ENCODE measurements at regions not wholly inside any gene's neighbourhood (a gene's known extent, or its start where the extent isn't known, plus 50 kb on each side); places are given as distances from the start of the nearest gene placed in this dataset.

- no peak for DNase-seq
These were observed 524.7 kb upstream of the MCTP2 start for GRCh38 chr15:93706495-93707292.

GRCh38 chr15:93705753-93706455 lies 525.5 kb upstream of the MCTP2 start:
- DNase-seq: no peak

GRCh38 chr15:93703092-93703739 lies 528.1 kb upstream of the MCTP2 start:
- no peak for DNase-seq

GRCh38 chr15:93700051-93700450 lies 531.3 kb upstream of the MCTP2 start:
- no peak for DNase-seq

- no peak for DNase-seq
These were observed 537.3 kb upstream of the MCTP2 start for GRCh38 chr15:93694033-93694432.

GRCh38 chr15:93683651-93684050 lies 547.7 kb upstream of the MCTP2 start:
- DNase-seq: no peak

- DNase-seq: no peak
These were observed 559.9 kb upstream of the MCTP2 start for GRCh38 chr15:93671387-93671943.

GRCh38 chr15:93670931-93671330 lies 560.4 kb upstream of the MCTP2 start:
- no peak for DNase-seq

- no peak for DNase-seq
These were observed 567.0 kb upstream of the MCTP2 start for GRCh38 chr15:93664213-93664956.

GRCh38 chr15:93662162-93662885 lies 569.0 kb upstream of the MCTP2 start:
- DNase-seq: no peak

- no peak for DNase-seq
These were observed 569.2 kb upstream of the RGMA start for GRCh38 chr15:93658026-93658816.

- DNase-seq: no peak
These were observed 567.0 kb upstream of the RGMA start for GRCh38 chr15:93656041-93656440.

GRCh38 chr15:93649691-93650235 lies 560.8 kb upstream of the RGMA start:
- DNase-seq: no peak

- DNase-seq: no peak
These were observed 557.2 kb upstream of the RGMA start for GRCh38 chr15:93646193-93646592.

- no peak for DNase-seq
These were observed 556.6 kb upstream of the RGMA start for GRCh38 chr15:93645594-93645993.

GRCh38 chr15:93644595-93644994 lies 555.6 kb upstream of the RGMA start:
- no peak for DNase-seq

GRCh38 chr15:93640411-93640962 lies 551.5 kb upstream of the RGMA start:
- no peak for DNase-seq

- DNase-seq: no peak
These were observed 543.1 kb upstream of the RGMA start for GRCh38 chr15:93631958-93632618.

GRCh38 chr15:93619597-93619996 lies 530.6 kb upstream of the RGMA start:
- no peak for DNase-seq

- peak; percentile 9 for DNase-seq
These were observed 528.4 kb upstream of the RGMA start for GRCh38 chr15:93617443-93617842.
